HG03095 (cell line): ENCODE measurements at regions not wholly inside any gene's neighbourhood (a gene's known extent, or its start where the extent isn't known, plus 50 kb on each side); places are given as distances from the start of the nearest gene placed in this dataset.
"Not testable (repeated sequence)": the region's sequence is repeated elsewhere in the genome, so short reads cannot be mapped to it uniquely, and the experiment has no call there.

Experiments used
- ATAC-seq: cut with Tn5 transposase; IDR thresholded peaks from one replicate; pipeline ENCODE4 v1.9.1; 2021; ENCODE audit warnings: moderate library complexity; ENCODE audit not compliant: unreplicated experiment

DNA sequence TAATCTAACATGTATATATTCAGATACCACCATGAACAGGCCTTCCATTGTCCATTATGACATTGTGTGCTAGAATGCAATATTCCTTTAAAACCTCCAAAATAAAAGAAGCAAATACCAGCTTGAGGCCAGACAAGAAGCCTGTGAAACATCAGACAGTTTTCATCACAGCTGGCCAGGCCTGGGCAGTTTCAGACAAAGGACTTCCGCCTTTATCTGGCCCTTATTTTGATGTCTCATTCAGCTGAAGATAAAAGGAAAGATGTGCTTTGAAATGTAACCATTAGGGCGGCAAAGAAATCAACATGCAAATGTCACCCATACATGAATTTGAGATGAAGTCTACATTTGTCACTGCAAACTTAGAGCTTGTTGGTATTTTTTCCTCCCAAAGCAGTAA lies 737.5 kb downstream of the KCNJ2 start:
- no peak for ATAC-seq

DNA sequence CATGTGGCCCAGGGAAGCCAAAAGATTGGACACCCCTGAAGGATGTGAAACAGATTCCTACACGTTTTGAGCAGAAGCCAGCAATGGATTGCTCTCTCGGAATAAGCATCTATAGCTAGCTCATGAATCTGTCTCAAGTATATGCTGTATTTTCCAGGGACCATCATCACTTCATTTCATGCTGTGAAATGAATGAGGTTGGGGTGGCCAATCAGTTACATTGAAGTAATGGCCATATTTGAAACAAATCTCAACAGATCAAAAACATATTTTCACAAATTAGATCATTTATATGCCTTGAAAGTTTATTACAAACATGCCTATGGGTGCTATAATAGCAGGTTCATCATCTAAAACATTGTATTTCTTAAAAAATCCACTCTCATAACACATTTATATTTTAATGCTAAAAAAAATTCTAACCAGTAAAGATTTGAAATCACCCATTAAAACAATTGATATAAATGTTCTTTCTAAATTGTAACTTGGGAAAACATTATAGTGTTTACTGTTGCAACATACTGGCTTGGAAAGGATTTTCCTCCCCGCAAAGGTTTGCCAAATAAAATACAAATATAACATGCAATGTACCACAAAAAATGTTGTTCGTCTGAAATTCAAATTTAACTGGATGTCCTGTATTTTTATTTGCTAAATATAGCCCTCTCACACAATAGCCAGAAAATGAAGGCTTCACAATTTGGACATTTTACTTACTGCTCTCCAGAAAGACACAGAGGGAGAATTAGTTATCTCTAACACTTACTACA lies 743.6 kb downstream of the KCNJ2 start:
- ATAC-seq = no peak

DNA sequence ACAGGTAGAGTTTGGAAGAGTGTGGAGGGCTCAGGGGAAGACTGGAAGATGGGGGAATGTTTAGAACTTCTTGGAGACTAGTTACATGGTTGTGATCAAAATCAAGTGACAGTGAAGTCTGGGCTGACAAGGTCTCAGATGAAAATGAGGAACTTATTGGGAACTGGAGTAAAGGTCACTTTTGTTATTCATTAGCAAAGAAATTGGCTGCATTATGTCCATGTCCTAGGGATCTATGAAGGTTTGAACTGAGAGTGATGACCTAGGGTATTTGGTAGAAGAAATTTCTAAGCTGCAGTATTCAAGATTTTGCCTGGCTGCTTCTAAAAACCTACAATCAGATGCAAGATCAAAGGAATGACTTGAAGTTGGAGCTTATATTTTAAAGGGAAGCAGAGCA lies 747.1 kb downstream of the KCNJ2 start:
- no peak for ATAC-seq

DNA sequence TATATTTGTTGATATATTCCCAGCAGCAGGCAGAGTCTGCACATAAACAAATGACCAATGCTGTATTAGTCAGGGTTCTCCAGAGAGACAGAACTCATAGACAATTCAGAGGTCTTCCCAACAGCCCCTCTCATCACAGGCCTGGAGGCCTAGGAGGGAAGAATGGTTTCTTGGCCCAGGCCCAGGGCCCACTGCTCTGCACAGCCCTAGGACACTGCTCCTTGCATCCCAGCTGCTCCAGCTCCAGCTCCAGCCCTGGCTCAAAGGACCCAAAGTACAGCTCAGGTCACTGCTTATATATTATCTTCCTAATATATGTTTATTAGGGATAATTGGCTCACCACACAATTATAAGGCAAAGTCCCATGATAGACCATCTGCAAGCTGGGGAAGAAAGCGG lies 749.9 kb downstream of the KCNJ2 start:
- ATAC-seq = no peak

DNA sequence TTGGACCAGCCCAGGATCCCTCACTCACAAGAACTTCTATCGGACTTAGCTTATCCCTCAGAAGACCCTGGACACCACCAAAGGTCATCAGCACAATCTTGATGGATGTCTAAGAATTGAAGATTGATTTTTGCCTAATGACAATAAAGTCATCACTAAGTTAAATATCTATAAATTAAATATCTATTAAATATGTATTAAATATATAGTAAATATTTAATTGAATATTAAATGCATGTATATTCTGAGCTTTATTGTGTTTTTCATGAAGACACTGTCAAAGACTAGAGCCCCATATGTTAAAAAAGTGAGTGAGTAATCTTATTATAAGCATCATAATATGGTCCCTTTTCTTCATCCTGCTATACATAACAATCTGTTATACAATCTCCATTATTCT lies 751.1 kb downstream of the KCNJ2 start:
- ATAC-seq = no peak

DNA sequence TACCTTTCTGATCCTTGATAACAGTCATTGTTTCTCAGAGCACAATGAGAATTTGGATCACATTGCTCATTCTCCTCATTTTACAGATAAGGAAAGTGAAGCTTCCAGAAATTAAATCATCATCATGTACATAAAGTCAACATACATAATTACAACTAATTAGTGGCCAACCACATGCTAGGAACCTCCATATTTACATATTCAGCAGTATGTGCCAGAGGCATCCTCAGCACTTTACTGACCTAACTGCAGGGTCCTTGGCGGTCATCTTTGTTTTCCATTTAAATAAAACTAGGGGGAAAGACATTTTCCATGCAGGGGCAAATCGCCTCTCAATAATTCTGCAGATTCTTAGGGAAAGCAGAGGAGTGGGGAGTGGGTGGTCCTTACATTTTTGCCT lies 752.9 kb downstream of the KCNJ2 start:
- no peak for ATAC-seq

DNA sequence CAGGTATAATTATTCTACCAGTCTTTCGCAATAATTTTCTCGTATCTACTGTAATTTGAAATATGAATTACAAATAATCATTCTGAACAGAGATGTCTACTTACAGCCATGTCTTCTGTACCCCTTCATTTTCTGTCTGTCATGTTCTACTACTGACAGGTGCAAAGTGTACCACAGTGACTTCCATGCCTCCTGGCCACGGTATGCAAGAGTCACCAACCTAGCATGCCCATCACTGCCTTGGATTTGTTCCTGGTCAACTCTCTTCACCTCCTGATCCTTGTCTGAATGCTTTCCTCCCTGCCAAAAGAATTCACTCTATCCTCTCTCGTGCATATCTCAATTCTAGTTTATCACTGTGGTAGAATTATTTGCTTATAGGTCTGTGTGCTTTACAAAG lies 755.4 kb downstream of the KCNJ2 start:
- no peak for ATAC-seq

DNA sequence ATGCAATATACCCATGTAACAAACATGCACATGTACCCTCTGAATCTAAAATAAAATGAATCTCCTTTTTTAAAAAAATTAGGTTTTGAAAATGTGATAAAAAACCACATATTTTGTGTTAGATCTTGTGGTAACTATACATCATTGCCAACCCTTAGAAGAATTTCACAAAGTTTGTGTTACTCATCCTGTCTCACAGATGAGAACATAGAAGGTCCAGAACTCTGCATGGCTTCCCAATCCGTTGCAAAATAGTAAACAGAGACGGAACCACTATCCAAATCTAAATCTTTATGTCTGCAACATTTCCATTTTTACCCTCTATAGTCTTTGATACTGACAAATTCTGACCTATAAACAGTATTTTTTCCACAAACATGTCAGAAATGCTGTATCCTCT lies 759.9 kb downstream of the KCNJ2 start:
- ATAC-seq = no peak

DNA sequence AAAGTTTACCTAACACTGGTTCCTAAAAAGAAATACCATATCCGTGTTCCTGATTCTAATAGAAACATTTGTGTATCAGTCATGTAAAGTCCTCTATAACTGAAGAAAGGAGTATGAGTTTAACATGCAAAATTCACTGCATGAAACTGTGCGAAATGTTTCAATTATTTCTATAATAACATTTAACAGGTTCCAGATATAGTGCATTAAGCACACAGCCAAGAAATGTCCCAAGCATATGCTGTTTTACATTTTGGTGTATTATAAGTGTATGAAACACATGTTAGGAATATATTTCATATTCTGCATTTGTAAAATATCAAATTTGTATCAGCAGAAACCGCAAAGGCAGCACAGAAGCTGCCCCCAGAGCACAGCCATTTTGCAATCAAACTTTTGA lies 764.9 kb downstream of the KCNJ2 start:
- no peak for ATAC-seq

DNA sequence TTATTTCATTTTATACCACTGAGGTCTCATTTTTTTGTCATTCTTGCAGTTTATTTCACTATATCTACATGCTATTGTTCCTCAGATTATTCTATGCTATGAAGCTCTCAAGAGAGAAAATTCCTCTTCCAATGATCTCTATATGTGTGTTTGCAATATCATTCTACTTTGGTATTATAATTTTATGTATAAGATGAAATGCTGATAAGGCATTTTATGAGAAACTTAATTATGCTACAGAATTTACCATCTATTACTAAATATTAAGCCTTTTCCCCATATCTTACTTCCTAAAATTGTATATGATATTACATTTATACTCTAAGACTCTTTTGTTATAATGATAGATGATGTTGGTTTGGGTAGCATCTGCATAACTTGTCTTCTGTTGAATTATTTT lies 765.5 kb downstream of the KCNJ2 start:
- no peak for ATAC-seq

DNA sequence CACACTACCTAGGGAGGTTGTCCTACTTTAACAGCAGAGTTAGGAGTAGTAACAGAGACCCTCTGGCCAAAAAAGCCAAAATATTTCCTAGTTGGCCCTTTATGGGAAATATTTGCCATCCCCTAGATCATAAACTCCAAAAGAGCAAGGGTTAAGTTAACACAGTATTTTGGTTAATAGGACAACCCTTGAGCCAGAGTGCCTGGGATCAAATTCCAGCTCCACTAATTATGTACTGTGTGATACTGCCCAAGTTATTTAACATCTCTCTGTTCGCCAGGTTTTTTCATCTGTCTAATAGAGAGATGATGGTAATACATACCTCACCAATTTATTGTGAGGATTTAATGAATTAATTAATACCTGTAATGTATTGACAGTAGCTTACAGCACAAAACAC lies 767.4 kb downstream of the KCNJ2 start:
- ATAC-seq = no peak

DNA sequence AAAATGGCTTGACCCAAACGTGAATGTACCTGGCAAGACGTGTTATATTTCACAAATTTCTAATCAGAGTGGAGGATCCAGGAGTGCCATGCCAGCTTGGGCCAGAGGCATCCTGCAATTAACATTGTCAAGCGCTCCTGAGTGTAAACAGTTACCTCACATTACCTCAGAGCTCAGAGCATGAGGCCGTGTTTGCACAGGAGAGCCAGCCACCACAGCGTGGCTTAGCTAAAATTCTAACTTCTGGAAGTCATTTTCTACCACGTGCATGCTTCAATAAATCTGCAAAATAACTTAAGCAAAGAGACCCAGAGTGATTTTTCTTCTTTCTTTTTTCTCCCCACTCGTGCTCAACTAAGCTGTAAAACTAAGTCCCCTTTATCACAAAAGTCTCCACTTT lies 769.0 kb downstream of the KCNJ2 start:
- no peak for ATAC-seq

DNA sequence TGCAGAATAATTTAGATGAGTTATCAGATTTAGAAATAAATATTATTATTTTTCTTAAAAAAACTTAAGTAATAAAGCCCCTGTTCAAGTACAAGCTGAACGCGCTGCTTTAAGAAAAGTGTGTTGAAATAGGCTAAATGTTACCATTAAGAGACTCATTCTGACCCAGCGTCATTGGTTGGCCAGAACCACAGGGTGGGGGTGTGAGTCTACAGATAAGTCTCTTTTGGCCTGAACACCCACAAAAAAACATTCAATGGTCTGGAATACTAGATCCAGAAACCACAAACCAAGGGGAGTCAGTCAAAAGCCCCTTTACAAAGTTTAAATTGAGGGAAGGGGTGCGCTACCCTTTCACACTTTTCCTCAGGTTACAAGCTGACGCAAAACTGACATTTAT lies 776.1 kb downstream of the KCNJ2 start:
- ATAC-seq = no peak

DNA sequence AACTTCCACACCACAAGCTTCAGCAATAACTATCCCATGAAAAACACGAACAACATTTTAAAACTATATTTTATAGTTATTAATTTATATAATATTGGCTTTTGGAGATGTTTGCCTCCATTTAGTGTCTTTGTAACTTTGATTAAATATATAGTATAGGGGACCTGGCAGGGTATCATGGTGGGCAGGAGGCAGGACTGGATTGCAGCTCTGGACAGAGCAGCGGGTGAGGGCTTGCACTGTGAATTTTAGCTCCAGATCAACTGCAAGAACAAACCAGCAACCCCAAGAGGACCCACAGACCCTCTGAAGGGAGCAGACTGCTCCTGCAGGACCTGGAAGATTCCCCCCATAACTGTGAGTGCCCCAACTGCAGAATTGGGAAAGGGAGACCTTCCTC lies 777.9 kb downstream of the KCNJ2 start:
- no peak for ATAC-seq

DNA sequence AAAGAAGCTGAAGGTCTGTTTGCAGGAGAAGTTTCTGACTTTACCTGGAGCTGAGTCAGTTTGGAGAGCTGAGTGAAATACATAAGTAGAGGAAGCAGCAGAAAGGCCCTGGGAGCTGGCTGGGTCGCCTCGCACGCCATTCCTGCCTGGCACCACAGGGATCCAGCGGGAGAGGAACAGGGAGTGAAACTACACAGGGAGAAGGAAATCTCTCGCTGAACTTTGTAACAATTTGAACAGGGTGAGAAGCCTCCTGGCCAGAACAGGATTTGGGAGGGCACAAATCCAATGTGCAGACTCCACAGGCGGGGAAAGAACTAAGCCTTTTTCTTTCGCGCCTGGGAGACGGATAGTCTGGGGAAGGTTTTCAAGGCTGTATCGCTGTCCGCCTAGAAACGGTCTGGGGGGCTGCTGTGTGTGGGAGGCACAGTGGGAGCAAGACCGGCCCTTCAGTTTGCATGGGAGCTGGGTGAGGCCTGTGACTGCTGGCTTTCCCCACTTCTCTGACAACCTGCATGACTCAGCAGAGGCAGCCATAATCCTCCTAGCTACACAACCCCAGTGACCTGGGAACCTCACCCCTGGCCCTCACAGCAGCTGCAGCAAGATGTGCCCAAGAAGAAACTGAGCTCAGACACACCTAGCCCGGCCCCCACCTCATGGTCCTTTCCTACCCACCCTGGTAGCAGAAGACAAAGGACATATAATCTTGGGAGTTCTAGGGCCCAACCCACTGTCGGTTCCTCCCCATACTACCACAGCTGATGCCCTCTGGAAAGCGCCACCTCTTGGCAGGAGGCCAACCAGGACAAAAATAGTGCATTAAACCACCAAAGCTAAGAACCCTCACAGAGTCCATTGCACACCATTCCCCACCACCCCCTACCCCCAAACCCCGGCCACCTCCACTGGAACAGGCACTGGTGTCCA lies 778.6 kb downstream of the KCNJ2 start:
- ATAC-seq = no peak

DNA sequence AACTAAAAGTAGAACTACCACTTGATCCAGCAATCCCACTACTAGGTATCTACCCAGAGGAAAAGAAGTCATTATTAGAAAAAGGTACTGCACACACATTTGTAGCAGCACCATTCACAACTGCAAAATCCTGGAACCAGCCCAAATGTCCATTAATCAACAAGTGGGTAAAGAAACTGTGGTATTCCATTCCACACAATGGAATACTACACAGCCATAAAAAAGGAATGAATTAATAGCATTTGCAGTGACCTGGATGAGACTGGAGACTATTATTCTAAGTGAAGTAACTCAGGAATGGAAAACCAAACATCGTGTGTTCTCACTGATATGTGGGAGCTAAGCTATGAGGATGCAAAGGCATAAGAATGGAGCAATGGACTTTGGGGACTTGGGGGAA lies 783.8 kb downstream of the KCNJ2 start:
- ATAC-seq = not testable (repeated sequence)

DNA sequence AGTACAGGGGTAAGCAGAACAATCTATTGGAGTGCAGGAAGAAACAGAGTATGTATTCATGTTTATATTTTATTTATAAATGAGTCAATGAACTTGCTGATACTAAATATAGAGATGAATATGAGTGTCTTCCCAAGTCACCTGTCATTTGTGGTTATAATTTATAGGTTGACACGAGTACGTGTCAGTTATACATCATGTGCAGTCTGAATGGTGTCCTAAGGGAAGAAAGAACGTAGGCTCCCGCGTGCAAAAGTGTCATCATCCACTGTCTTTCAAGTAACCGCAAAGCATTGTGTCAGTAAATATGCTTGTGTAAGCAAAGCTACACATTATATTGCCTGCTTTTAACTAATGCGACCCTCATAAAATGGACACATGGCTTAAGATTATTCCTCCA lies 786.1 kb downstream of the KCNJ2 start:
- no peak for ATAC-seq

DNA sequence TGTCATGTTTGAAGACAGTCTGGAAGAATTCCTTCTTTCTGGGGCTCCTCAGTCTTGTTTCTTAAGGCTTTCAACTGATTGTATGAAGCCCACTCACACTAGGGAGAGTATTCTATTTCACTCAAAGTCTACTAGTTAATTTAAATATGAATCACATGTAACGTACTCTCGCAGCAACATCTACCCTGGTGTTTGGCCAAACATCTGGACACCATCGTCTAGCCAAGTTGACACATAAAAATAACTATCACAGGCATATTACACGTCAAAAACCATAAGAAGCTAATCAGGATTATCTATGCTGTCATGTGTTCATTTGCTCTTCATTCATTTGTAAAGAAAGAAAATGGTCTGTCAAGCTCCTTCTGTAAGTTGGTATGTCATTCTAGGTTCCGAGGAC lies 787.4 kb downstream of the KCNJ2 start:
- ATAC-seq = no peak

DNA sequence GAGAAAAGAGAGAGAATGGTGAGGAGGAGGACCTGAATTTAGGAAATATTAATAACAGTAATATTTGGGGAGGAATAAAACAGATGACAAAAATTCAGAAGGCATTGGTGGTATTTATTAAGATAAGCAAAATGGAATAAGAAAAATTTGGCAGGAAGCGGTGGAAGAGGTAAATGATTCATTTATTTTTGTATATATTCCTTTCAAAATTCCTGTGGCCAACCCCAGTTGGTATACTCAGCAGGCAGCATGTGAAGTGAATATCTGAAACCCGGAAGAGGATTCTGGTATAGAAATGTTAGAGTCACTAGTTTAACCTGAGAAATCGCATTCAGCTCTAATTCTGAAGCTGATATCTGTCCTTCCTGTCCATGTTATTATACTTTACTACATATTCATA lies 792.0 kb downstream of the KCNJ2 start:
- no peak for ATAC-seq

DNA sequence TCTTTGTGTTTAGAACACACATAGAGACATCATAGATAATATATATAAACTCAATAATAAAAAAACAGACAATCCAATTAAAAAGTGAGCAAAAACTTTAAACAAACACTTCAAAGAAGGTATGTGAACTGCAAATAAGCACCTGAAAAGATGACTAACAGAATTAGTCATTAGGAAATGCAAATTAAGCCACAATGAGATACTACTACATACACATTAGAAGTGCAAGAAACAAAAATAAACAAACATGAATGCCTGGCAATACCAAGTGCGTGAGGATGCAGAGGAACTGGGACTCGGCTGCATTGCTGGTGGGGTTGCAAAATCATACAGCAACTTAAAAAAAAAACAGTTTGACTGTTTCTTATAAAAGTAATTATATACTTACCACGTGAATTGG lies 799.0 kb downstream of the KCNJ2 start:
- ATAC-seq = no peak

DNA sequence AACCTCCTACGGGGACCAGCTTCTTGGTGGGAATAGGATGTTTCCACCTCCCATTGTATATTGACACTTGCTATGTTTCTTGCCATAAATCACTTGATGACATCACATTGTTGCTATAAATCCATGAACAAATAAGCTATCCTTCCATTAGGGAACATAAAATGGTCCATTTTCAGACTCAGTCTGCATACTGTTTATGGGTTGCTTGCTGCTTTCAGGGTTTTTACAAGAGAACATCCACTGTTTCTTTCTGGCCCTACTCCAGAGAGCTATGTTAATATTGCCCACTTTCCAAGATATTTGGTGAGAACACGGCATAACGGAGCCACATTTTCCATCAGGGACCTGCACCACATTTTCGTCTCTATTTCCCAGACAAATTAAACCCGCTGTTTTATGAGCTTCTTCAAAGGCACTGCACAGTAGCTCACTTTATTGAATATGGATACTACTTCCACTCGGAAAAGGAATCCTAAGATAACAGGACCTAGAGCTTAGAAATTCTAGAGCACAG lies 800.2 kb downstream of the KCNJ2 start:
- no peak for ATAC-seq

DNA sequence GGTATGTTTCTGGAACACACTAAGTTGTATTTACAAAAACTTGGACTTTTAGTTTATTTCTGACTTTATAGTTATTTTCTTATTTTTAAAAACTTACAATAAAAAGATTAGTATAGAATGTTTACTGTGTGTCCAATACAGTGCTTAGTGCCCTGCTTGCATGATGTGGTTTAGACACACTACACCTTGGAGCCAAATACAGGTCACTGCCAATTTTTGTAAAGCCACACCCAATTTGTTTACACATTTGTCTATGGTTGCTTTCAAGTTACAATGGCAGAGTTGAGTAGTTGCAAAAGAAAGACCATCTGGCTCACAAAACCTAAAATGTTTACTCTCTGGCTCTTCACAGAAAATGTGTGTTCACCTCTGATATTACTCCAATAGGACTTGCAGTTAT lies 807.1 kb downstream of the KCNJ2 start:
- ATAC-seq = no peak
